MM.1S (cell line): ENCODE measurements at regions not wholly inside any gene's neighbourhood (a gene's known extent, or its start where the extent isn't known, plus 50 kb on each side); places are given as distances from the start of the nearest gene placed in this dataset.
A peak's percentile ranks its signal among the peaks of the same experiment; 100 is the strongest.

Experiments
- DNase-seq: peaks from one replicate; pipeline ENCODE4 v3.0.0-alpha.2; 2015
- H2AFZ ChIP-seq: fragments of 300-600 bp; sonication (generic); 2 replicates; pipeline ENCODE4 v1.6.0; 2016; ENCODE audit warnings: antibody characterized with exemption, low read length
- H3F3A ChIP-seq: fragments of 300-600 bp; sonication (generic); 2 replicates; pipeline ENCODE4 v1.6.1; 2016; ENCODE audit warnings: mild to moderate bottlenecking, antibody characterized with exemption, low read length, moderate library complexity, mixed read lengths; ENCODE audit not compliant: insufficient read depth
- H3K27ac ChIP-seq: fragments of 300-600 bp; sonication (generic); 2 replicates; pipeline ENCODE4 v1.5.1; 2016; ENCODE audit warnings: mild to moderate bottlenecking, low read length
- H3K27me3 ChIP-seq: fragments of 300-600 bp; sonication (generic); replicated peaks from 2 replicates; pipeline ENCODE4 v1.6.0; 2016; ENCODE audit warnings: low read length; ENCODE audit not compliant: insufficient read depth
- H3K36me3 ChIP-seq: fragments of 300-600 bp; sonication (generic); replicated peaks from 2 replicates; pipeline ENCODE4 v1.6.1; 2016; ENCODE audit warnings: mild to moderate bottlenecking, low read length, mixed read lengths; ENCODE audit not compliant: insufficient read depth
- H3K4me1 ChIP-seq: fragments of 300-600 bp; sonication (generic); 2 replicates; pipeline ENCODE4 v1.6.1; 2016; ENCODE audit warnings: low read length, mixed read lengths
- H3K4me2 ChIP-seq: fragments of 300-600 bp; sonication (generic); 2 replicates; pipeline ENCODE4 v1.6.0; 2016; ENCODE audit warnings: low read depth, low read length
- H3K4me3 ChIP-seq: fragments of 300-600 bp; sonication (generic); 2 replicates; pipeline ENCODE4 v1.5.1; 2016; ENCODE audit warnings: low read length, mixed read lengths
- H3K79me2 ChIP-seq: fragments of 300-600 bp; sonication (generic); 2 replicates; pipeline ENCODE4 v1.6.1; 2016; ENCODE audit warnings: mixed run types, low read length, mixed read lengths
- H3K9ac ChIP-seq: fragments of 300-600 bp; sonication (generic); 2 replicates; pipeline ENCODE4 v1.6.1; 2016; ENCODE audit warnings: low read length, mixed read lengths
- H3K9me2 ChIP-seq: fragments of 300-600 bp; sonication (generic); replicated peaks from 2 replicates; pipeline ENCODE4 v1.6.1; 2016; ENCODE audit warnings: mild to moderate bottlenecking, low read length, mixed read lengths; ENCODE audit not compliant: insufficient read depth
- H3K9me3 ChIP-seq: fragments of 300-600 bp; sonication (generic); replicated peaks from 2 replicates; pipeline ENCODE4 v1.6.1; 2016; ENCODE audit warnings: mild to moderate bottlenecking, low read length, mixed read lengths; ENCODE audit not compliant: insufficient read depth
- H4K20me1 ChIP-seq: fragments of 300-600 bp; sonication (generic); 2 replicates; pipeline ENCODE4 v1.6.1; 2016; ENCODE audit warnings: mild to moderate bottlenecking, low read length, moderate library complexity, mixed read lengths; ENCODE audit not compliant: insufficient read depth
- CTCF ChIP-seq: fragments of 300-600 bp; sonication (generic); IDR thresholded peaks from 2 replicates; pipeline ENCODE4 v1.5.1; 2016; ENCODE audit warnings: antibody characterized with exemption, low read length, mixed read lengths
- EZH2 ChIP-seq: fragments of 300-600 bp; sonication (generic); optimal IDR thresholded peaks from 2 replicates; pipeline ENCODE3; 2017; ENCODE audit warnings: low read depth, mild to moderate bottlenecking, antibody characterized with exemption, low read length, mixed read lengths
- EZH2phosphoT487 ChIP-seq: fragments of 300-600 bp; sonication (generic); IDR thresholded peaks from 2 replicates; pipeline ENCODE4 v1.6.1; 2018; ENCODE audit warnings: antibody characterized with exemption, low read length

- H3K4me1 ChIP-seq, result peaks cover 20% of the 10 kb centered on the region
- H3K36me3 ChIP-seq, result no peaks in the 10 kb centered on the region
- H3K27ac ChIP-seq, result no peak overlapping the region
- peaks cover 4% of the 10 kb centered on the region; the same call in 1 of the 2 replicates for H3F3A ChIP-seq
- no peak for TF ChIP-seq EZH2phosphoT487
- TF ChIP-seq EZH2, result no peak
- TF ChIP-seq CTCF, result no peak
- no peaks in the 10 kb centered on the region for H3K27me3 ChIP-seq
- H2AFZ ChIP-seq, result no peak overlapping the region
- H3K4me3 ChIP-seq, result no peak overlapping the region
- H3K9ac ChIP-seq, result no peak overlapping the region
- H3K4me2 ChIP-seq, result no peak overlapping the region
- no peaks in the 10 kb centered on the region for H3K9me3 ChIP-seq
- no peaks in the 10 kb centered on the region for H3K9me2 ChIP-seq
- no peaks in the 10 kb centered on the region for H4K20me1 ChIP-seq
- no peaks in the 10 kb centered on the region for H3K79me2 ChIP-seq
- DNase-seq, result no peak
Measured at GRCh38 chr20:17827759-17828559, 128.2 kb downstream of the BANF2 start.

- no peak overlapping the region for H3K27ac ChIP-seq
- H2AFZ ChIP-seq, result no peak overlapping the region
- peaks cover 4% of the 10 kb centered on the region; the same call in 1 of the 2 replicates for H3F3A ChIP-seq
- H3K4me2 ChIP-seq, result no peak overlapping the region
- peaks cover 23% of the 10 kb centered on the region for H3K4me1 ChIP-seq
- no peaks in the 10 kb centered on the region for H4K20me1 ChIP-seq
- H3K79me2 ChIP-seq, result no peaks in the 10 kb centered on the region
- H3K4me3 ChIP-seq, result no peak overlapping the region
- no peaks in the 10 kb centered on the region for H3K9me2 ChIP-seq
- H3K27me3 ChIP-seq, result no peaks in the 10 kb centered on the region
- no peak for DNase-seq
- H3K9me3 ChIP-seq, result no peaks in the 10 kb centered on the region
- H3K36me3 ChIP-seq, result no peaks in the 10 kb centered on the region
- H3K9ac ChIP-seq, result no peak overlapping the region
- no peak for TF ChIP-seq EZH2
- no peak for TF ChIP-seq EZH2phosphoT487
- no peak for TF ChIP-seq CTCF
Measured at GRCh38 chr20:17827079-17827478, 127.3 kb downstream of the BANF2 start.

- no peak for TF ChIP-seq EZH2
- TF ChIP-seq CTCF, result no peak
- no peak for TF ChIP-seq EZH2phosphoT487
Measured at GRCh38 chr20:17825960-17826843, 126.4 kb downstream of the BANF2 start.

More at GRCh38 chr20:17825960-17826843, 126.4 kb downstream of the BANF2 start:
- Histone ChIP-seq H3K27me3 (no peaks in the 10 kb centered on the region), H4K20me1 (no peaks in the 10 kb centered on the region), H3K9ac (no peak overlapping the region), H3K79me2 (no peaks in the 10 kb centered on the region), H3K4me2 (peak overlapping the region; percentile 50), H3K9me3 (no peaks in the 10 kb centered on the region), H3K36me3 (no peaks in the 10 kb centered on the region), H3K4me1 (peaks cover 31% of the 10 kb centered on the region), H3K27ac (peak overlapping the region; percentile 36; the same call in 1 of the 2 replicates), H3K4me3 (no peak overlapping the region), H2AFZ (peak overlapping the region; percentile 57), H3K9me2 (no peaks in the 10 kb centered on the region), H3F3A (peaks cover 4% of the 10 kb centered on the region; the same call in 1 of the 2 replicates)
- DNase-seq, result no peak
